GM12872 (cell line): ENCODE measurements at regions not wholly inside any gene's neighbourhood (a gene's known extent, or its start where the extent isn't known, plus 50 kb on each side); places are given as distances from the start of the nearest gene placed in this dataset.

Experiments used
- CTCF ChIP-seq: IDR thresholded peaks from 3 replicates; pipeline ENCODE4 v1.5.1; 2011; ENCODE audit warnings: low read depth, mild to moderate bottlenecking, low read length, moderate library complexity; ENCODE audit not compliant: insufficient read depth

- TF ChIP-seq CTCF = no peak
These were observed 94.4 kb upstream of the SEMA3C start for GRCh38 chr7:81013083-81013817.

GRCh38 chr7:81008901-81009300 is 90.0 kb upstream of the SEMA3C start:
- TF ChIP-seq CTCF = no peak

- TF ChIP-seq CTCF = no peak
These were observed 88.2 kb upstream of the SEMA3C start for GRCh38 chr7:81007051-81007450.

GRCh38 chr7:81005254-81005653 is 86.4 kb upstream of the SEMA3C start:
- TF ChIP-seq CTCF = no peak

- no peak for TF ChIP-seq CTCF
These were observed 85.2 kb upstream of the SEMA3C start for GRCh38 chr7:81004098-81004497.

- TF ChIP-seq CTCF = no peak
These were observed 84.5 kb upstream of the SEMA3C start for GRCh38 chr7:81003326-81003725.

GRCh38 chr7:81002421-81002820 is 83.6 kb upstream of the SEMA3C start:
- no peak for TF ChIP-seq CTCF
